Nephron (organoid): ENCODE measurements at regions not wholly inside any gene's neighbourhood (a gene's known extent, or its start where the extent isn't known, plus 50 kb on each side); places are given as distances from the start of the nearest gene placed in this dataset.

ENCODE experiments used
- H3K27ac Mint-ChIP-seq, 3 experiments: 2 replicates each; pipeline ENCODE4 v1.8.0; 2020; ENCODE audit warnings: mixed read lengths in 3 of 3, mild to moderate bottlenecking in 2 of 3, moderate library complexity in 1 of 3
- H3K27me3 Mint-ChIP-seq: 2 replicates; pipeline ENCODE4 v1.8.0; 2021; ENCODE audit warnings: low read depth, mild to moderate bottlenecking, moderate library complexity, mixed read lengths
- H3K36me3 Mint-ChIP-seq: 2 replicates; pipeline ENCODE4 v1.8.0; 2020; ENCODE audit warnings: low read depth, mixed read lengths
- H3K4me1 Mint-ChIP-seq: 2 replicates; pipeline ENCODE4 v1.8.0; 2020; ENCODE audit warnings: mixed read lengths
- H3K4me3 Mint-ChIP-seq, 3 experiments: 2 replicates each; pipeline ENCODE4 v1.8.0; 2020; ENCODE audit warnings: mild to moderate bottlenecking in 3 of 3, mixed read lengths in 3 of 3, moderate library complexity in 2 of 3
- H3K9me3 Mint-ChIP-seq: 2 replicates; pipeline ENCODE4 v1.8.0; 2020; ENCODE audit warnings: mixed read lengths
- TF ChIP-seq, protein P1 (sequence below), 3 experiments: fragments of 200-600 bp; sonication (generic); IDR thresholded peaks; one replicate each; pipeline ENCODE4 v1.5.0; 2021; ENCODE audit warnings: antibody characterized with exemption in 3 of 3; ENCODE audit not compliant: unreplicated experiment in 3 of 3

DNA sequence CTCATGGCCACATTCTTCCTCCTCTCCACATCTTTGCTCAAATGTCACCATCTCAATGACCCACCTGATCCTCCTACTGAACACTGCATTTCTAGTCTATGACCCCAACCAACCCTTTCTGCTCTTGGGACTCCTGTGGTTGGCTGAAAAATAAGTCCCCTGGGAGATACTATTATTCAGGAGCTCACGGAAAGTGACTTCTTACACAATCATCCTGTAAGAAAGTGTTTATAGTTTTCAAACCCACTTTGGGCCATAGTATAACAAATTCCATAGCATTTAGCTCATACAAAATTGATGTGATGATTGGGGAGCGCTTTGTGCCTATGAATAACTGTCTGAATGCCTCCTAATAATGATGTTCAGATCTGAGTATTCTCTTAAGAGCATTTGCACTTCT is 161.4 kb upstream of the HS3ST1 start:
- H3K9me3 Mint-ChIP-seq: no peaks in the 10 kb centered on the region
- H3K36me3 Mint-ChIP-seq: no peaks in the 10 kb centered on the region
- H3K4me3 Mint-ChIP-seq: no peak overlapping the region
- no peaks in the 10 kb centered on the region for H3K27me3 Mint-ChIP-seq
- H3K27ac Mint-ChIP-seq: no peak overlapping the region
- H3K4me1 Mint-ChIP-seq: peaks cover 7% of the 10 kb centered on the region
- TF ChIP-seq, protein P1, sequence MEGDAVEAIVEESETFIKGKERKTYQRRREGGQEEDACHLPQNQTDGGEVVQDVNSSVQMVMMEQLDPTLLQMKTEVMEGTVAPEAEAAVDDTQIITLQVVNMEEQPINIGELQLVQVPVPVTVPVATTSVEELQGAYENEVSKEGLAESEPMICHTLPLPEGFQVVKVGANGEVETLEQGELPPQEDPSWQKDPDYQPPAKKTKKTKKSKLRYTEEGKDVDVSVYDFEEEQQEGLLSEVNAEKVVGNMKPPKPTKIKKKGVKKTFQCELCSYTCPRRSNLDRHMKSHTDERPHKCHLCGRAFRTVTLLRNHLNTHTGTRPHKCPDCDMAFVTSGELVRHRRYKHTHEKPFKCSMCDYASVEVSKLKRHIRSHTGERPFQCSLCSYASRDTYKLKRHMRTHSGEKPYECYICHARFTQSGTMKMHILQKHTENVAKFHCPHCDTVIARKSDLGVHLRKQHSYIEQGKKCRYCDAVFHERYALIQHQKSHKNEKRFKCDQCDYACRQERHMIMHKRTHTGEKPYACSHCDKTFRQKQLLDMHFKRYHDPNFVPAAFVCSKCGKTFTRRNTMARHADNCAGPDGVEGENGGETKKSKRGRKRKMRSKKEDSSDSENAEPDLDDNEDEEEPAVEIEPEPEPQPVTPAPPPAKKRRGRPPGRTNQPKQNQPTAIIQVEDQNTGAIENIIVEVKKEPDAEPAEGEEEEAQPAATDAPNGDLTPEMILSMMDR (IDR thresholded peaks at IDR 0.05; ENCODE audit: unreplicated experiment in 3 of 3): no peak

GRCh38 chr4:11589676-11590075 is 161.0 kb upstream of the HS3ST1 start:
- no peaks in the 10 kb centered on the region for H3K27me3 Mint-ChIP-seq
- H3K4me1 Mint-ChIP-seq: peaks cover 7% of the 10 kb centered on the region
- no peak overlapping the region for H3K27ac Mint-ChIP-seq
- no peak overlapping the region for H3K4me3 Mint-ChIP-seq
- TF ChIP-seq, protein P1 (IDR thresholded peaks at IDR 0.05; ENCODE audit: unreplicated experiment in 3 of 3): no peak
- no peaks in the 10 kb centered on the region for H3K36me3 Mint-ChIP-seq
- no peaks in the 10 kb centered on the region for H3K9me3 Mint-ChIP-seq

DNA sequence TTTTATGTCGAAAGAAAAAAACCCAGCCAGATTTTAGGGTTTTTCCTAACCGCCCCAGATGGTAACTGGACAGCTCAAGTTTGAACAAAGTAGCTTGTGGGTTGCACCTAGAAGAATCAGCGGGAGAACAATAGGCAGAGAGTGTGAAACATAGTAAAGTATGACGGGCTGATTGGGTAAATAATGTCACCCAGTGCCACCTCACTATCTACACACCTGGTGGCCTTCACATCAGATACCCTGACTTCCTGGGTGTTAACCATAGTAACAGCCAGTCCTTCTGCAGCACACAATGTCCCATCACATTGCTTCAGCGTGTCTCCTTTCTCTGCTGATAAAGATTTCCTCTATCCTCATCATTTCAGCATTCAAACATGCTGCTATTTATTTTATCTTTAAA is 159.1 kb upstream of the HS3ST1 start:
- H3K4me3 Mint-ChIP-seq: no peak overlapping the region
- TF ChIP-seq, protein P1 (IDR thresholded peaks at IDR 0.05; ENCODE audit: unreplicated experiment in 3 of 3): no peak
- no peaks in the 10 kb centered on the region for H3K36me3 Mint-ChIP-seq
- H3K27me3 Mint-ChIP-seq: no peaks in the 10 kb centered on the region
- peaks cover 3% of the 10 kb centered on the region for H3K4me1 Mint-ChIP-seq
- H3K27ac Mint-ChIP-seq: no peak overlapping the region
- H3K9me3 Mint-ChIP-seq: peaks cover 9% of the 10 kb centered on the region

- Mint-ChIP-seq H3K36me3 (no peaks in the 10 kb centered on the region), H3K27ac (no peak overlapping the region), H3K4me1 (no peaks in the 10 kb centered on the region), H3K9me3 (peaks cover 20% of the 10 kb centered on the region), H3K4me3 (no peak overlapping the region), H3K27me3 (no peaks in the 10 kb centered on the region)
- TF ChIP-seq, protein P1 (IDR thresholded peaks at IDR 0.05; ENCODE audit: unreplicated experiment in 3 of 3): no peak
These were observed 156.8 kb upstream of the HS3ST1 start for GRCh38 chr4:11585506-11585905.

DNA sequence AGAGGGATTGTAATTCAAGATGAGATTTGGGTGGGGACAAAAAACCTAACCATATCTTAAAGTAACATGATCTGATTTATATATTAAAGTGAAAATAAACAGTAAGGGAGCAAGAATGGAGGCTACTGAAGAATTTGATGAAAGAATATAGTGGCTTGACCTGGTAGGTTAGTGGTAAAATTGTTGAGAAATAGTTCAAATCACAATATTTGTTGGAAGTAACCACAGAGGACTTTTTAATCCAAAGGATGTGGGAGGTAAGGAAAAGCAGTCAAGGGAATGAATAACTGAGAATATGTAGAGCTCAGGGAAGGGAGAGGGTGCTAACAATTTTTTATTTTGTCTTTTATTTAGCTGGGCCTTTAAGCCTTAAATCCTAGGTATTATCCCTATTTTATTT is 139.8 kb upstream of the HS3ST1 start:
- H3K9me3 Mint-ChIP-seq: no peaks in the 10 kb centered on the region
- no peak overlapping the region for H3K27ac Mint-ChIP-seq
- peaks cover 4% of the 10 kb centered on the region for H3K27me3 Mint-ChIP-seq
- no peaks in the 10 kb centered on the region for H3K36me3 Mint-ChIP-seq
- no peaks in the 10 kb centered on the region for H3K4me1 Mint-ChIP-seq
- TF ChIP-seq, protein P1 (IDR thresholded peaks at IDR 0.05; ENCODE audit: unreplicated experiment in 3 of 3): no peak
- no peak overlapping the region for H3K4me3 Mint-ChIP-seq

DNA sequence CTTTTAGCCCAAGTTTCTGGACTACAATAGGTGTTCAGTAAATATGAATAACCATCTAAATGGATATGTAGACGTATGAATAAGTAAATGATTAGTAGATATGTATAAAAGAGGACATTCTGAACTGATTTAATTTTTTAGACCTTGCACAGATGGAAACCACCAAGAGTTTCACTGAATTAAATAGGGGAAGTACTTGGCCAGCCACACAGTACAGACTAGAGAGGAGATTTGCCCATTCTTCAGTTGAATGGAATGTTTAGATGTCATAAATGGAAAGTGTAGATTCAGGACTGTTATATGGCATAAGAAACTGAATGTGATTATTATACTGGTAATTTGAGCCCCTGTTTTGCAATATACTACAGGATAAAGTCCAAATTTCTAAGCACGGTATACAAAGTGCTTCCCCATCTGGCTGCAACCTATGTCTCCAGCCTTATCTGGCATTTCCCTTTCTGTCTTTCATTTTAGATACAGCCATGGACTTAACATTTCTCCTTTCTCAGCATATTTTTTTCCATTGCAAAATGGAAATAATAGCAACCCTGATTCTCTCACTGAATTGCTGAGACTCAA is 137.8 kb upstream of the HS3ST1 start:
- Mint-ChIP-seq H3K4me3 (no peak overlapping the region), H3K27ac (no peak overlapping the region), H3K9me3 (no peaks in the 10 kb centered on the region), H3K36me3 (no peaks in the 10 kb centered on the region), H3K4me1 (no peaks in the 10 kb centered on the region), H3K27me3 (peaks cover 4% of the 10 kb centered on the region)
- TF ChIP-seq, protein P1 (IDR thresholded peaks at IDR 0.05; ENCODE audit: unreplicated experiment in 3 of 3): no peak
